Stimulated activated CD8-positive, alpha-beta memory T cell treated with anti-CD3 and anti-CD28 coated beads, Interleukin-12 subunit alpha, Interleukin-12 subunit beta, amount 100 ng/mL, for 4 hours (primary cell): ENCODE measurements at regions not wholly inside any gene's neighbourhood (a gene's known extent, or its start where the extent isn't known, plus 50 kb on each side); places are given as distances from the start of the nearest gene placed in this dataset.

Experiments used
- DNase-seq: peaks from one replicate; pipeline ENCODE4 v3.0.0-alpha.2; 2020; ENCODE audit warnings: low read depth

DNA sequence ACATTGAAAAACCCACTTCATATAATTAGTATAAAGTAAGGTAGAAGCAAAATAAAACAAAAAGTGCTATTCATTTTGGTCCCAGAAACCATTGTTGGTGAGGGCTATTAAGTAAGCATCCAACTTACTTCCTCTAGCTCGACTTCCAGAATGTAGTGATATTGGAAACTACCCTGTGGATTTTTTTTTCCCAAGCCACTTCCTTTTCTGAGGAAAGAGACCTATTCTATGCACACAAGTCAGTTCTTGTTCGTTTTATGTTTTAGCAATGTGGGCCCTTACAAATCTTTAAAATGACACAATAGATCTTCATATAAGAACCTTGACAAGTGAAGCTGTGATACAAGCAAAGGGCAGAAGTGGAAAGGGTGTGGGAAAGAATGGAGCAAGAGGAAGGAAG, 402.0 kb upstream of the TBL1XR1 start:
- no peak for DNase-seq

DNA sequence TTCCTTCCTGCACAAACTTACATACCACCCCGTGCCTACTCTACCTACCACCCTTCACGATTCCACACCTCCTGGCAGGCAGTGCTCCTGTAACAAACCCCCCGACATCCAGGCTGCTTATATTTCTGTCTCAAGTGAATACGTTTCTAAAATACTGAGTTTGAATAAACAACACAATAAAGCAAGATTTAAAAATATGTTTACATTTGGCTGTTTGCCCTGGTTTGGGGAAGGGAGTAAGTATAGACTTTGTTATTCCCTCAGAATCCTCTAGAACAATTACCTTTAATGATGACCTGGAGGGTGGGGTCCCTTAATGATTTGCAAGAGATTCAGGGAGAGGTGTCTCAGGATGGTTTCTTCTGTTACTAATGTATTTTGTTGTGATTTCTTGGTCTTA, 402.6 kb upstream of the TBL1XR1 start:
- no peak for DNase-seq

DNA sequence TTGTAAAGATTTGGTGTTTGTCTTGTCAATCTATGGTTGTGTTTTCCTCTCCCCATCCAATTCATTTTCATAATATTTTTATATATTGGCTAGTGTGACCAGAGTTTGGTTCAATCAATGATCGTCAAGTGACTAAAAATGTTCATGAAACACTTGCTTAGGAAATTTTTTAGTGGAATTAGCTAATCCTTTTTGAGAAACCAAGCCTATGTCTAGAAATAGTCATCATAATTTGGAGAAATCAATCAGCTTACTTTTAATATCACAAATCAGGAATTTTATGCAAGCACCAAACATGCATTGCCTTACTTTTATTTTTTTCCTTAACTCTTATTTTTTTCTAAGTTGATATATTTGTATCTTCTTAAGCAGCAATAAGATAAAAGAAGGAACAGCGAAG, 403.1 kb upstream of the TBL1XR1 start:
- DNase-seq: no peak

DNA sequence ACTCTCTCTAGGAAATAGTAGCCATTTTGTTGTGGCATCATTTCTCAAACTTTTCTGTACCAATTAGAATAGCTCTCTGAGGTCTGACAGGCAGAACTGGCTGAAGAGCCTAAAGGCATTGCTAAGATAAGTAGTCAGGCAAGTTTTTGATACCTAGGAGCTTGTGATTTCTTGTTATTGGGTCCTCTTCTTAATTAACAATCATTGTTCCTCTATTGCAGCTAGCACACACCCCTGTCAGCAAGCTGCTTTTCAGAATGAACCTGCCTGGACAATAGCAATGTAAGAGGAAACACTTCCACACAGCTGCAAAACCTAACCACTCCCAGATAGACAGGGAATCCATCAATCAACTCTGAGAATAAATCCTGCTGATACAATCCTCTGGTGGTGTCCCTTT, 403.9 kb upstream of the TBL1XR1 start:
- DNase-seq: no peak

DNA sequence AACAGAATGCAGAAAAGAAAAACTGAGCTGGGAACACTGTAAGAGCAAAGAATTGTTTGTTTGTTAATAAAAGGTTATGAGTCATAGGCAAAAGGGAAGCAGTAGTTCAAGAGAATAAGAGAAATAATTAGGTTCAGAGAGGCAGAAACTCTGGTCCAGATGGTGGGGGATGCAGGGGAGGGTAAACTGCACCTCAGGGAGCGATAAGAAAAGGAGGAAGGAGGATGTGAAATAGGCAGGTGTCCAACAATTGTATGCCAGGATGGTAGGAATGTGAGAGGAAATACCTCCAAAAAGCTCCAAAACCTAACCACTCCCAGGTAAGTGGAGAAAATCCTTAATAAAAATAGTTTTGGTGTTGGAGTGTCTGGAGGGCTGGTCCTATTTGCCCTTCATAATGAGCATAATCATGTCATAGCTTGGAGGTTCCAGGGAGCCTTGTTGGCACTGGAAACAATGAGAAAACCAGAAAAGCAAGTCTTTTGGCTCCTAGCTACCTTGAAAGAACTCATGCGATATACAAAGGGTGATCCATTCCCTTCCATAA, 405.4 kb upstream of the TBL1XR1 start:
- no peak for DNase-seq

DNA sequence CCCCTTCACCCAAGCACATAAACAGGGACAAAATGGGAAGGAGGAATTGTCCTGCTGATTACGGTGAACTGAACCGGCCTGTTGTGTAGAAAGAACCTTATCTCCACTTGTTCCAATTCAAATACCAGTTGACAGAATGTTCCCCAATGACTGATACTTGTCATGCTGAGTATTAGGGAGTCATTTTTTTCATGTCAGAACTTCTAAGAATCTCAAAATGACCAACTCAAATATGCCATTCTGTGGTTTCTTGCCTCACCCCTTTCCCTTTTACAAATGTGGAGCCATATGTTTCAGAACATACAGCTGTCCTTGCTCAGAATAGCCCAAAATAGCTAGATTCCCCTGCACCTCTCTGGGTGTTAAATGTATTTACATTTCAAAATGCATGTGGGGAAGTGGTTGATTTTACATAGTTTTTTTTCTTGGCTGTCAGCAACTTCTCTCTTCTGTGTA, 405.9 kb upstream of the TBL1XR1 start:
- DNase-seq: no peak

DNA sequence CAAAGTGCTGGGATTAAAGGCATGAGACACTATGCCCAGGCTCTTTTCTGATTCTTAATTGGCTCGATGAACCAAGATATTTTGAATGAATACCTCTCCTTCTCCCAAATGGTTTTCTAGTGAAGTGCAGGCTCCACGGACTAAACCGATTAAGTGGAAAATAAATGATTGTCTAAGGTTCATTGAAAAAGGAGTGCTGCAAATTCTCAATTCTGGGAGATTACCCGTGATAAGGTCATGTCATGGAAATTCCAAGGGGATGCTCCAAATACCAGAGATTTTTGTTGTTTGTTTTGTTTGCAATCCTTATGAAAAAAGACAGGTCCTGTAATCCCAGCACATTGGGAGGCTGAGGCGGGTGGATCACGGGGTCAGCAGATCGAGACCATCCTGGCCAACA, 406.9 kb upstream of the TBL1XR1 start:
- DNase-seq: no peak

DNA sequence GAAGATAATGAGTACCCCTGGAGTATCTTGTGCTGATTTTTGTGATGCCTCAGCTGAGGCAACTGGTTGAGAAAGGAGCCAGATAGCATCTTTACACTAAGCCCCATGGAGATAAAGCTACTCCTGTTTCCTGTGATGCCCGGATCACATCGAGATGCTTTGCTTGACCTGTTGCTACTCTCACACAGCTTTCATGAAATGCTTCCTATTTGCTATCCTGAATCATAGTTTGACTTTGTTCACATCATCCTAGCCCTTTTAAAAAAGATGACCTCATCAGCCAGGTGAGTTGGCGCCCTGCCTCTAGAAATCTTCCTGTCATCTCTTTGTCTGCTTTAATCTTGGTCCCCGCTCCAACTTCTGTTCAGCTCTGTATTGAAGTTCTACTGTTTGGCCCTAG, 409.6 kb upstream of the TBL1XR1 start:
- no peak for DNase-seq

DNA sequence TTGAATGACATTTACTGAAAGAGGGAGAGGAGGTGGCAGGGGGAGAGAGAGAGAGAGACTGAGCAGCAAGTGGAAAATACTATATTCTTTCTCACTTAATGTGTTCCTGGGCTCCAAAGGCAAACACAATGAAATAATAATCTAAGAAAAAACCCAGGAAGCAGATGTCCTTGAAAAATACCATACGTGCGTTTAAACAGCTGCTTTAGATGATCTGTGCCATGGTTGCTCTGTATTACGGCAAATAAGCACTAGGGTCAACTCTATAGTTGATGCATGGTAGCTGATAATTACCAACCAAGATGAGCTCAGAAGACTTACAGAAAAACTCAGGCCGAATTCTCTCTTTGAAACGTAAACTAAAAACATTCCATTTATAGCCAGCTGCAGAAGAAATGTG, 410.3 kb upstream of the TBL1XR1 start:
- DNase-seq: no peak

DNA sequence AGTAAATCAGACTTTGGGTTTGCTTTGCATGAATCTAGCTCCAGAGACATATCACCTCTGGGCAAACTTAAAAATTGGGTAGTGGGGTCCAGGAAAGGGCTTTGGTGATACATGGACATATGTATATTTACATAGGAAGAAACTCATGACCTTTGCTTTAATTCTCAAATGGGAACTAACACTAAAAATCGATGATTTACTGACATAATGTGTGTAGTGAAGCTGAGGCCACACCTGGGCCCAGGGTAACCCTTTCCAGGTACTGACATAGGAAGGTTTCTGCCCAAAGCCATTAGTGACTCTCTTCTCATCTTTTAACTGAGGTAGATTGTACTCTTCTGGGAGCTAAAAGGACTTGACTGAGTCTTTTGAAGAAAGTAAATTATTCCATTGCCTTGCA, 411.2 kb upstream of the TBL1XR1 start:
- no peak for DNase-seq

DNA sequence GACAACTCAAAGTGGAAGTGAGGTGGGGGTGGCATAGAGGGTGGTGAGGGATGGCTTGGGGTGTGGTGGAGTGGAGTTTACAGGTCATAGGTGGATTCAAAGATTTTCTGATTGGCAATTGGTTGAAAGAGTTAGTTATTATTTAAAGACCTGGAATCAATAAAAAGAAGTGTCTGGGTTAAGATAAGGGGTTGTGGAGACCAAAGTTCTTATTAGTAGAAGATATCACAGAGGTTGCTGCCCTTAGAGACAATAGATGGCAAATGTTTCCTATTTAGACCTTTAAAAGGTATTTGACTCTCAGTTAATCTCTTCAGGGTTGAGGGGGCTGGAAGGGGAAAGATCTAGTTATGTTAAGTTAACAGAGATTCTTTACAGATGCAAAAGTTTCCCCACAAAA, 412.3 kb upstream of the TBL1XR1 start:
- DNase-seq: no peak

DNA sequence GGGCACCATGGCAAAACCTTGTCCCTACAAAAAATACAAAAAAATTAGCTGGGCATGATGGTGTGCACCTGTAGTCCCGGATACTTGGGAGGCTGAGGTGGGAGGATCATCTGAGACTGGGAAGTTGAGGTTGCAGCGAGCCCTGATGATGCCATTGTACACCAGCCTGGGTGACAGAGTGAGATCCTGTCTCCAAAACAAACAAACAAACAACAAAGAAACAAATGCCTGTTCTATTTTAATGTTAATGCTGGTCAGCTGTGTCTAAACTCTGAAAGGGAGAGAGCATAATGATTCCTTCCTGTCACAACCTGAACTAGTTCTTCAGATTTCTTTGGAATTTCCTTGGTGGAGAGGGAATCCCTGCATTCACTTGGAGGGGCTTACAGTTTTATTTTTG, 413.0 kb upstream of the TBL1XR1 start:
- no peak for DNase-seq

DNA sequence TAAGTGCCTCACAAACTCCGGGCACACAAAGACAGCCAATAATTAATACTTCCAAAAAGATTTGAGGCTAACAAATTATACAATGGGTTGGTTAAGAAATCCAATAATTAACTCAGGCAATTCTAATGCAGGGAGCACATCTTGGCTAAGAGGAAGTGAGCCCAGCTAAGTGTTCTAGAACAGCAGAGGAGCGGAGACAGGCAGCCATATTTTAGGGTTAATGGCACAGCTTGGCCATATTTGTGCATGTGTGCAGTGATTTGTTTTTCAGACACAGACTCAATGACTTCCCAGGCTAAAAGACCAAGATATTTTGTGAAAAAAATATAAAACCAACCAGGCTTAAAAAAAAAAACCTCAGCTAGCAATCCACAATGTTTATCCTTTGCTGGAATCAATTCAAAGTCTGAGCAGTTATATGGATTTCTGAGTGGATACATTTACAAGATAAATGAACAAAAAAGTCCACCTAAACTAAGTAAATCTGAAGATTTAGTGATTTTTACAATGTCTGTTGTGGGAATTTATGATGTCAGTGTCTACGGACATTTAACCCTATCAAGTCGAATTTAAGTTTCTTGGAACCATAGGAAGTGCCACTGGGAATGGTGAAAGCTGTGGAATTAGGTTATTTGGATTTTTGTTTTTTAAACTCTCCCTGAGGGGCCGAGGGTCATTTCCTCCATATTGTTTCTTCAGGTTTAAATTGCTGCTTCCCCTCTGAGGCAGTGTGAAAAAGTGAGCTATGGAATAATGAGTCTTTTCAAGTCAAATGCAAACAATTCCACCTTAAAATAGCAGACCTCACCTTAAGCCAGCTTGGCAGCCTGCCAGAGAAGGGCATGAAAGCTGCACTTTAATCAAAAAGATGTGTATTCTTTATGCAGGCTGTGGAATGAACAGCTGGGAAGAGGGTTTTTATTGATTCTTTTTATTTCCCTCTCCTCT, 413.7 kb upstream of the TBL1XR1 start:
- DNase-seq: no peak

DNA sequence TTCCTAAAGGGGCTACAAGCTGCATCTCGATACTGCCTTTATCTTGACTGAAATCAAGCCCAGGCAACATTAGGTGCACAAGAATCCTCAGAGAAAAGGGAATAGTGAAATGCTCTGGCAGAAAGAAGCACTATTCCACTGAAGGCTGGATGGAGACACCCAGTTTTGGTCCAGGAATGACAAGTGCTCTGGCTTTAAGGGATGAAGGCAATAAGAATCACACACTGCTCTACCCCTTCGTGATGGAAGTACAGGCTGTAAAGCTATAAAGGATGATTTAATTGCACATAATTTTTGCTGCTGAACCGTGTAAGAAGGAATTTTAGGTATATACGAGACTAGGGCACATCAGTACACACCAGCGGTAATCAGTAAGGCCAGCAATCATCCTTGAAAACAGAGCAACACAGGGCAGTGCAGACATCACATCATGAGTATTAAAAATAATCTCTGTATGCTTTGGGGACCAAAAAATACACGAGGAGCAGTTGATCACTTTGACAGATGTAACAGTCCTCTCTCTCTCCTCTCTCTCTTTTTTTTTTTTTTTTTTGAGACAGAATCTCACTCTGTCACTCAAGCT, 414.6 kb upstream of the TBL1XR1 start:
- no peak for DNase-seq

DNA sequence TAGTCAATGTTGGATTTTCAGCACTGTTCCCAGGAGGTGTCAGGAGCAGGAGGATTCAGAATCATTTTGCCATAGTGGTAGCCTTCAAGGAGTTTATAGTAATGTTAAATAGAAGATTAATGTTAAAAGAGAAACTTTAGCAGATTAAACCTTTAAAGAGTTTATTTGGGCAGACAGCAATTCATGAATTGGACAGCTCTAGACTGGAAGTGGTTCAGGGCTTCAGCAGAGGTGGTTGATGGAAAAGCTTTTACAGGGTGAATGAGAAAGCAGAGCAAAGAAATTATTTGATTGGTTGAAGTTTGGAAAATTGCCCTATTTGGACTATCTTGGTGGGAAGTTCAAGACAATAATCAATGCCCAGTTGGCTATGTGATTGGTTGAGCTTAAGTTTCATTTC, 416.6 kb upstream of the TBL1XR1 start:
- DNase-seq: no peak

DNA sequence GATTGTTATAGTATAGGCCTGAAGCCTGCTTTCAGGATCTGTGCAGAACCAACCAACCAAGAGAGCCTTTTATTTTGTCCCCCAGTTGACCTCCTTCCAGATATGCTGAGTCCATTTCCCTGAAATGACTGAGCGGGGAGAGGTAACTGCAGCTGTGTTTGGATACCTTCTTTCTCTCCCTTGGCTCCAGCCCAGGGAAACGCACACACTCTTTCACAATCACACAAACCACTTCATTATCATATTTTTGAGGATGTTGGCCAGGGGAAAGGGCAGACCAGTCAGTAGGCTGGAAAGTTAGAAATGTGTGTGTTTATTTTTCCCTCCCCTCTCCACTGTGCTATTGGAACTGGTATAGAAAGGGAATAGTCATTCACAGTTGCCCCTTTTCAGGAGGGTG, 417.7 kb upstream of the TBL1XR1 start:
- DNase-seq: no peak

DNA sequence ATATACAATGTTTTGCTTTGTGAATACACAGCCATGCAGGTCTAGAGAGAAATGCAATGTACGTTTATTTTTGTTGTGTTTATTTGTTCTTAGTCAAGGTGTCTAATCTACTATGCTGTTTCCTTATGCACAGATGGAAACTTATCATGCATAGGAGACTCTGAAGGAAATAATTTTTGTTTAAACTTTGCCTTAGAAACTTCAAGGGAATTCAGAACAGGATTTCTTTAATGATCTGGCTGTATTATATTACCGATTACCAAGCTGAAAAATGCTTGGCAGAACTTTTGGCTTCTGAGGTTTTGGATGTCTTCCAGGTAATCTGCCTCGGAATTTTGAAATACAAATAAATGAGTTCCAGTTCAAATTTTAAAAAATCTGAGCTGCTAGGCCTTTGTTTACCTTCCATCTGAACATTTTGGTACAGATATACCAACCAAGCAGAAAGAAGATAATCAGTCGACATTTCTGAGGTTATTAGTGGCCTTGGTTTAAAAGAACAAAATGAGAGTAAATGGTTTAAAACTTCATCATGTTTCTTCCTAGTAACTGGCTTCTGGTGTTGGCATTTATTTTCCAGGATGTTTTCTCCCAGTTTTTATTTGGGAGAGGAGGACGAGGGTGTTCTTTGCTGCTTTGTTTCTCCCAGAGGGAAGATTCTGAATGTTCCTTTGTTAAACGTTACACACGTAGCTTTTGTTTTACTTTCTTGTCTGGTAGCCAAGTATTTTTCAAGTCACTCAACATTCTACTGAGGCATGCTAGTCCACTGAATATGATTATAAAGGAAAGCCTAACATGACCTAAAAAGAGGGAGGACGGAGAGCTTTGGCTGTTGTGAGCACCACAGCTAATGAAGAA, 421.8 kb upstream of the TBL1XR1 start:
- DNase-seq: no peak

DNA sequence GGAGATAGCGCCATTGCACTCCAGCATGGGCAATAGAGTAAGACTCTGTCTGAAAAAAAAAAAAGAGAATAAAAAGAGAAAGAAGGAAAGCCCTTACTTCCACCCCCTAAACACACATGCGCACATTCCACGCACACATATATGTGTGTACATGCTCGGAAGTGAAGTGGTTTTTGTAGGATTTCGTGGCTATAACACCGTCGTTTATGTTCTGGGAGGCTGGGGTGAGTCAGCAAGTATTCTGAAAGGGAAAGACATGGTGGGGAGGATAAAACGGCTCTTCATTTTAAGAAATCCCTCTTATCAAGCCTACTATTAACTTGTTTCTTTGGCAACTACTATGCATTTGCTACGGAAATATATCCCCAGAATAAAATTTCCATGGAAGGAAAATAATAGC, 422.8 kb upstream of the TBL1XR1 start:
- no peak for DNase-seq

DNA sequence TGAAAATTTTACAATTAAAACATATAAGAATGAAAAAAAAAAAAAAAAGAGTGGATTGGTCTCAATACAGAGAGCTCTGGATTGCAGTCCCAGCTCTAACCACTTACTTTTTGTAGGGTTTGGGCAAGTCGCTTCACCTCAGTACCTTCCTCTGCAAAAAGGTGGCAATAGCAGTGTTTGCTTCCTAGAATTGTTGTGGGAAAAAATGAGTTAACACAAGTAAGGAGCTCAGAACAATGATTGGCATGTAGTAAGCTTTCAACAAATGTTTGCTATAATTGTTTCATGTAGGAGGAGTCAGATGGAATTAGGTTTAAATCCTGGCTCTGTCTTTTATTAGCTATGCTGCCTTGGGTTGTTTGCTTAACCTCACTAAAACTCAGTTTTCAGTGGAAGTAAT, 425.2 kb upstream of the TBL1XR1 start:
- no peak for DNase-seq

DNA sequence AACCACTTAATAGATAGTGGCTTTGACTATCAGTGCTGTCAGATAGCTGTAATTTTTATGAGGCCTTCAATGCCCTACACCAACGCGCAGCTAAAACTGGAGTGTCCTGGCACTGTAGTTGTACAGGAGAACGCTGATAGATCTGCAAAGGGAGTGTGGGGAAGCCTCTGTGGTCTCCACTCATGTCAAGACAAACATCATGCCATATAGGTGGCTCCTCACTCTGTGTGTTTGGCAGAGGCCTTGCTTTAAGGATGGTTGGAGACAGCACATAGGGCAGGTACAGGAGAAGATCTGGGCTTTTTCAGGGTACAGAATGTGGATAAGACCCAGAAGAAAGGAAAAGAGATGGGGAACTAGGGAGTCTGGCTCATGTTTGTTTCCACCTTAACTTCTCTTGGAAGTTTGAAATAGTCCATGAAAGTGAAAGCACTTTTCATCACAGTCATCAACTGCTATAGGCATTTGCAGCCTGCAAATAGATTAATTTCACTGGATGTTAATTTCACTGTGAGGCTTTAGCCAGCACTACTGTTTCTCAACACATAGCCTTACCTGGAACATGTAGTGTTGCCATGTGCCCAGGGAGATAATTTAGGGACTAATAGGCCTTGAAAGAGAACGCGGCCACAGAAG, 425.8 kb upstream of the TBL1XR1 start:
- DNase-seq: no peak

DNA sequence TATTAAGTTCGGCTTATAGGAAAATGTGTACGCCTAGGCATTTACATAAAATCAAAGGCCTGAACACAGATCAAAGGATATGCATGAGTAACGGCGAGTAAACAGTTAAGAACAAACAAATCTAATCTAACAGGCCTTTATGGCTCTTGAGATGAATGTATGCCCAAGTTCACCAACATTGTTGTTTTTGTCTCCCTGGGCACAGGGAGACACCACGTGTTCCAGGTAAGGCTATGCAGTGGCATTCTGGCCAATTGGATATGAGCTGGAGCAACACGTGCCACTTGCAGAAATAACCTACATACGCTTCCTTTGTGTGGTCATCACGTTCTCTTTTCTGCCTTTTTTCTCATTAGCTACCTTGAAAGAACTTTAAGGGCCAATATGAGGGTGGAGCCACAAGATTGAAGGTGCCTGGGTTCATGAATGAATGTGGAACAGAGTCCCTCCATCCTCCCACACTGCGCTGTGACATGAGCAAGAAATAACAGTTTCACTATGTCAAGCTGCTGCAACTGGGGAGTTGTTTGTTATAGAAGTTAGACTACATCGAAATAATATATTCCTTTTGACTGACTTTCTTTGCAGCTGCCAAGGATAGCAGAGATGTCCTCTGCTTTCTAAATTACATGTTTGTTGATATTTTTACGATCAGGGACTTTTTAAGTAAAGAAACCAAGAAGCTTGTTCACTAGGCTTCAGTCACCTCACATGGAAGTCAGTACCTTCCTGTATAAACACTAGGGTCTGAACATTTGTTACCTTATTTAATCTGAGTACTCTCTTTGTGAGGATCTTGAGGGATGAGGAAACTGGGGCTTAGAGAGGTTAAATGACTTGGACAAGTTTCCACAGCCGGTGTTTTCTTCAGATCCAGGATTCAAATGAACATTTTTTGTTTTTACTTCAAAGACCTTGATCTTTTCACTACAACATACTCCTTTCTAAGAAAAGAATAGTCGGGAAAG, 427.5 kb upstream of the TBL1XR1 start:
- no peak for DNase-seq
